H9 (cell line): ENCODE measurements at regions not wholly inside any gene's neighbourhood (a gene's known extent, or its start where the extent isn't known, plus 50 kb on each side); places are given as distances from the start of the nearest gene placed in this dataset.

Experiments
- DNase-seq: peaks from one replicate; pipeline ENCODE4 v3.0.0-alpha.2; 2017
- H2AFZ ChIP-seq: one replicate; pipeline ENCODE4 v1.6.1; 2013; ENCODE audit warnings: mild to moderate bottlenecking, low read length, control low read depth, moderate library complexity
- H2AK5ac ChIP-seq: 2 replicates; pipeline ENCODE4 v1.6.1; 2013; ENCODE audit warnings: low read length, control low read depth, mixed read lengths; ENCODE audit not compliant: insufficient read length
- H2BK120ac ChIP-seq: one replicate; pipeline ENCODE4 v1.6.1; 2013; ENCODE audit warnings: low read depth, mild to moderate bottlenecking, low read length, control low read depth, inconsistent platforms; ENCODE audit not compliant: poor library complexity, severe bottlenecking
- H2BK12ac ChIP-seq: 2 replicates; pipeline ENCODE4 v1.6.1; 2013; ENCODE audit warnings: low read length, control low read depth, mixed read lengths, low read depth; ENCODE audit not compliant: insufficient read length
- H2BK15ac ChIP-seq: 2 replicates; pipeline ENCODE4 v1.6.1; 2013; ENCODE audit warnings: low read depth, low read length, control low read depth
- H2BK20ac ChIP-seq: one replicate; pipeline ENCODE4 v1.6.1; 2013; ENCODE audit warnings: low read depth, mild to moderate bottlenecking, low read length, control low read depth, inconsistent platforms; ENCODE audit not compliant: poor library complexity, severe bottlenecking
- H2BK5ac ChIP-seq: 2 replicates; pipeline ENCODE4 v1.6.1; 2013; ENCODE audit warnings: low read length, control low read depth, mixed read lengths; ENCODE audit not compliant: insufficient read length
- H3K14ac ChIP-seq: 2 replicates; pipeline ENCODE4 v1.6.1; 2013; ENCODE audit warnings: low read length, control low read depth; ENCODE audit not compliant: insufficient read depth
- H3K18ac ChIP-seq: 2 replicates; pipeline ENCODE4 v1.6.1; 2013; ENCODE audit warnings: low read depth, mild to moderate bottlenecking, mixed read lengths, low read length, control low read depth; ENCODE audit not compliant: insufficient read length
- H3K23ac ChIP-seq: 2 replicates; pipeline ENCODE4 v1.6.1; 2013; ENCODE audit warnings: low read length, control low read depth, mixed read lengths, low read depth; ENCODE audit not compliant: insufficient read length
- H3K23me2 ChIP-seq: 2 replicates; pipeline ENCODE4 v1.6.1; 2013; ENCODE audit warnings: low read depth, mild to moderate bottlenecking, mixed read lengths, low read length, control low read depth; ENCODE audit not compliant: insufficient read length, poor library complexity, severe bottlenecking
- H3K27ac ChIP-seq: 2 replicates; pipeline ENCODE4 v1.5.1; 2013; ENCODE audit warnings: low read length, control low read depth, mixed read lengths, low read depth; ENCODE audit not compliant: insufficient read length
- H3K27me3 ChIP-seq: 2 replicates; pipeline ENCODE4 v1.6.1; 2013; ENCODE audit warnings: low read length, control low read depth, inconsistent platforms; ENCODE audit not compliant: insufficient read depth
- H3K4ac ChIP-seq: 2 replicates; pipeline ENCODE4 v1.6.1; 2013; ENCODE audit warnings: low read depth, mild to moderate bottlenecking, control low read depth, inconsistent platforms, low read length, moderate library complexity
- H3K4me1 ChIP-seq: 2 replicates; pipeline ENCODE4 v1.6.1; 2013; ENCODE audit warnings: low read length, control low read depth, inconsistent platforms; ENCODE audit not compliant: insufficient read depth
- H3K4me2 ChIP-seq: 2 replicates; pipeline ENCODE4 v1.6.1; 2013; ENCODE audit warnings: low read length, control low read depth, mixed read lengths; ENCODE audit not compliant: insufficient read length, insufficient read depth
- H3K56ac ChIP-seq: 2 replicates; pipeline ENCODE4 v1.6.1; 2013; ENCODE audit warnings: low read depth, mild to moderate bottlenecking, mixed read lengths, low read length, control low read depth; ENCODE audit not compliant: insufficient read length
- H3K79me1 ChIP-seq: 2 replicates; pipeline ENCODE4 v1.6.1; 2013; ENCODE audit warnings: low read depth, mild to moderate bottlenecking, moderate library complexity, low read length, control low read depth, inconsistent platforms; ENCODE audit not compliant: insufficient read depth, poor library complexity, severe bottlenecking
- H3K79me2 ChIP-seq: 2 replicates; pipeline ENCODE4 v1.6.1; 2013; ENCODE audit warnings: low read length, control low read depth, inconsistent platforms; ENCODE audit not compliant: insufficient read depth
- H3K9ac ChIP-seq: 2 replicates; pipeline ENCODE4 v1.6.1; 2013; ENCODE audit warnings: low read length, control low read depth, mixed read lengths; ENCODE audit not compliant: insufficient read length; ENCODE audit errors: extremely low read depth
- H3K9me3 ChIP-seq: one replicate; pipeline ENCODE4 v1.6.1; 2013; ENCODE audit warnings: low read depth, low read length, inconsistent platforms; ENCODE audit not compliant: control insufficient read depth
- H3T11ph ChIP-seq: one replicate; pipeline ENCODE4 v1.6.1; 2013; ENCODE audit warnings: mild to moderate bottlenecking, low read length, control low read depth, inconsistent platforms
- H4K20me1 ChIP-seq: one replicate; pipeline ENCODE4 v1.6.1; 2013; ENCODE audit not compliant: control insufficient read depth, insufficient read length, insufficient read depth
- H4K5ac ChIP-seq: 2 replicates; pipeline ENCODE4 v1.6.1; 2013; ENCODE audit warnings: low read depth, mild to moderate bottlenecking, mixed read lengths, low read length, control low read depth; ENCODE audit not compliant: insufficient read length
- H4K8ac ChIP-seq: replicated peaks from 2 replicates; pipeline ENCODE4 v1.6.1; 2013; ENCODE audit warnings: low read length, control low read depth, mixed read lengths, low read depth; ENCODE audit not compliant: insufficient read length
- H4K91ac ChIP-seq: 2 replicates; pipeline ENCODE4 v1.6.1; 2013; ENCODE audit warnings: low read depth, mild to moderate bottlenecking, moderate library complexity, mixed read lengths, low read length, control low read depth; ENCODE audit not compliant: insufficient read length
- H3K27ac Mint-ChIP-seq, 3 experiments: 2 replicates in 2 of 3; 3 replicates in 1 of 3; pipeline ENCODE4 v1.8.0; 2020 to 2021; ENCODE audit warnings: mixed read lengths in 3 of 3, mild to moderate bottlenecking in 1 of 3, moderate library complexity in 1 of 3
- H3K27me3 Mint-ChIP-seq: 2 replicates; pipeline ENCODE4 v1.8.0; 2021; ENCODE audit warnings: low read depth, mild to moderate bottlenecking, moderate library complexity, mixed read lengths
- H3K36me3 Mint-ChIP-seq, 3 experiments: 2 replicates in 2 of 3; 3 replicates in 1 of 3; pipeline ENCODE4 v1.8.0; 2020 to 2021; ENCODE audit warnings: low read depth in 3 of 3, mixed read lengths in 3 of 3; ENCODE audit not compliant: insufficient read depth in 1 of 3
- H3K4me1 Mint-ChIP-seq, 2 experiments: 2 replicates each; pipeline ENCODE4 v1.8.0; 2020; ENCODE audit warnings: mixed read lengths in 2 of 2
- H3K4me3 Mint-ChIP-seq, 2 experiments: 2 replicates in 1 of 2; 3 replicates in 1 of 2; pipeline ENCODE4 v1.8.0; 2020 to 2021; ENCODE audit warnings: mild to moderate bottlenecking in 2 of 2, mixed read lengths in 2 of 2, moderate library complexity in 1 of 2
- H3K9me3 Mint-ChIP-seq, 2 experiments: 2 replicates in 1 of 2; 3 replicates in 1 of 2; pipeline ENCODE4 v1.8.0; 2020; ENCODE audit warnings: mild to moderate bottlenecking in 2 of 2, mixed read lengths in 2 of 2, moderate library complexity in 1 of 2
- CTCF ChIP-seq: fragments of 200-600 bp; sonication (generic); conservative IDR thresholded peaks from 3 replicates; pipeline ENCODE4 v1.8.0; 2021; ENCODE audit warnings: antibody characterized with exemption, mild to moderate bottlenecking
- WGBS: extraction: QIAGEN DNeasy Blood & Tissue Kit; methylation state at CpG from one replicate; pipeline ENCODE4 v1.1.7; 2013; ENCODE audit warnings: missing lambda C conversion rate, low lambda C conversion rate, mixed read lengths; ENCODE audit not compliant: insufficient read length; ENCODE audit errors: extremely low coverage; 5-methylcytosine and 5-hydroxymethylcytosine counted together

- H4K20me1 ChIP-seq, result no peaks in the 10 kb centered on the region
Observed at GRCh38 chr3:34264337-34265041, 466.1 kb downstream of the PDCD6IP start.

More at GRCh38 chr3:34264337-34265041, 466.1 kb downstream of the PDCD6IP start:
- Histone ChIP-seq H3K23ac (no peak overlapping the region), H3K4me1 (no peaks in the 10 kb centered on the region), H2BK20ac (no peak overlapping the region), H3T11ph (no peak overlapping the region), H4K91ac (no peak overlapping the region), H2AFZ (no peak overlapping the region), H3K23me2 (no peaks in the 10 kb centered on the region), H3K4ac (no peak overlapping the region), H2BK15ac (no peak overlapping the region), H3K4me2 (no peak overlapping the region), H2BK120ac (no peak overlapping the region), H4K8ac (no peak overlapping the region), H2BK5ac (no peak overlapping the region), H3K79me1 (no peaks in the 10 kb centered on the region), H3K9ac (no peak overlapping the region), H3K18ac (no peak overlapping the region), H4K5ac (no peak overlapping the region), H2BK12ac (no peak overlapping the region), H3K27me3 (no peaks in the 10 kb centered on the region; the same call in 1 of the 2 replicates), H3K9me3 (no peaks in the 10 kb centered on the region), H3K27ac (no peak overlapping the region), H3K56ac (no peak overlapping the region), H3K14ac (no peak overlapping the region), H2AK5ac (no peak overlapping the region), H3K79me2 (no peaks in the 10 kb centered on the region)
- no peak for DNase-seq
- H3K9me3 Mint-ChIP-seq, result no peaks in the 10 kb centered on the region
- H3K27me3 Mint-ChIP-seq, result no peaks in the 10 kb centered on the region
- no peaks in the 10 kb centered on the region for H3K36me3 Mint-ChIP-seq
- no peak for TF ChIP-seq CTCF
- no CpG with 5 or more reads among the region's 5 CpGs for WGBS
- H3K4me1 Mint-ChIP-seq, result peaks cover 21 to 24% of the 10 kb centered on the region in 2 experiments
- H3K4me3 Mint-ChIP-seq, result no peak overlapping the region
- no peak overlapping the region for H3K27ac Mint-ChIP-seq
